Adrenal gland (tissue), 9 donors: ENCODE measurements at regions not wholly inside any gene's neighbourhood (a gene's known extent, or its start where the extent isn't known, plus 50 kb on each side); places are given as distances from the start of the nearest gene placed in this dataset.

Experiments
- DNase-seq, 7 donors: peaks; one replicate each; pipeline ENCODE4 v3.0.0-alpha.2; 2019 to 2020
- H3K27ac ChIP-seq, 5 donors: fragments of 200-600 bp; sonication (generic) in 4 of 5; 1 replicate in 3 of 5; 2 replicates in 2 of 5; pipeline versions ENCODE4 v1.5.1 to v1.8.0; 2016 to 2020; ENCODE audit warnings: mild to moderate bottlenecking in 1 of 5
- H3K27me3 ChIP-seq: fragments of 200-600 bp; 2 replicates; pipeline ENCODE4 v1.8.0; 2021
- H3K36me3 ChIP-seq, 2 donors: fragments of 200-600 bp; replicated peaks in 1 of 2; 1 replicate in 1 of 2; 2 replicates in 1 of 2; pipeline versions ENCODE4 v1.5.1 to v1.8.0; 2018 to 2022
- H3K4me1 ChIP-seq, 2 donors: fragments of 200-600 bp; replicated peaks in 1 of 2; 1 replicate in 1 of 2; 2 replicates in 1 of 2; pipeline versions ENCODE4 v1.5.1 to v1.8.0; 2018 to 2021
- H3K4me3 ChIP-seq, 4 donors: fragments of 200-600 bp; sonication (generic) in 3 of 4; one replicate each; pipeline ENCODE4 v1.5.1; 2016 to 2018
- H3K9me3 ChIP-seq, 3 donors: fragments of 200-600 bp; sonication (generic) in 1 of 3; replicated peaks in 1 of 3; 1 replicate in 2 of 3; 2 replicates in 1 of 3; pipeline versions ENCODE4 v1.5.1 to v1.8.0; 2016 to 2021
- POLR2A ChIP-seq, 2 donors: fragments of 450-650 bp; IDR thresholded peaks; one replicate each; pipeline ENCODE4 v1.6.1; 2017; ENCODE audit warnings: antibody characterized with exemption in 2 of 2, mild to moderate bottlenecking in 2 of 2, moderate library complexity in 1 of 2
- WGBS, 4 donors: extraction: QIAGEN DNeasy Blood & Tissue Kit in 2 of 4; methylation state at CpG; one replicate each; pipeline versions ENCODE4 v1.1.5 to v1.1.7; 2013 to 2017; 5-methylcytosine and 5-hydroxymethylcytosine counted together
- intact Hi-C, 2 donors: fragments of 100-400 bp; cut with DNase I; formaldehyde crosslinking; loops; one replicate each; pipeline versions ENCODE4 v1.14.1 to v1.15.0; 2022 to 2023
- TF ChIP-seq, protein P1 (sequence below), 6 experiments: fragments of 450-650 bp in 4 of 6; fragments of 200-600 bp in 2 of 6; sonication (generic) in 1 of 6; IDR thresholded peaks; 1 replicate in 5 of 6; 2 replicates in 1 of 6; pipeline versions ENCODE4 v1.5.1 to v1.8.0; 2016 to 2021; ENCODE audit warnings: antibody characterized with exemption in 6 of 6, mild to moderate bottlenecking in 2 of 6, moderate library complexity in 1 of 6
- donor health status: healthy with polysubstance abuse.
- donor health status: Bipolar disorder and iron deficiency.
- donor health status: DM: yes; HTN: yes; CAD: no.
- donor health status: DM: no; HTN: no; CAD: no.
- donor health status: DM: no; HTN: no; CAD: no.

DNA sequence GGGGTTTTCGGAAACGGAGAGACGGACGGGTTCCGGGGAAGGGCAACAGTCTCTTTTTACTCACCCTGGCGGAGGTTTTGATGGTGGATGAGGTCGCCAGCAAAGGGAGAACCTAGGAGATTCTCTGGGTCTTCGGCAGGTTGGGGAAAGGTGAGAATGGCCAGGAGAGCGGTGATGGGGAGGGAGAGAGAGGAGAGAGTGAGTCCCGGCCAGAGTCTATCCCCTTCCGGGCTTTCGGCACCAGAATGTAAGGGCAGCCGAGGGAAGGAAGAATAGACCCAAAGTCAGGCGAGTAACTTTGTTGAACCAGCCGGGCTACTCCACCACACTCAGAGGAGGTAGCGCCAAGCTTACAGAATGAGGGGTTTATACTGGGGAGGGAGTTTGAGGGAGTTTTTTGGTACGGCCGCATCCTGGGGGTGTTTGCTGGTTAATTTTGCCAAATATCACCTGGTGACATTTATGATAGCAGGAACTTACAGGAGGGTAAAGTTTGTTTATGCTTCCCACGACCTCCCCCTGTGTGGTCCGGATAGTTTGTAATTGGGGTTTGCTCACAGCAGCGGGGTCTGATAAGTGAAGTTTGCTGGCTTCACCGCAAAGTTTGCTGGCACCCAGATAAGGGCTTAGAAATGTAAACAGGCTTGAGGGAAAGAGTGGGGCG, 141.1 kb upstream of the ETV3 start:
- 14 to 70% (median 42%) methylated on average over 23 of the region's 23 CpGs for WGBS, 4 donors
- no peak overlapping the region for H3K4me3 ChIP-seq
- no peaks in the 10 kb centered on the region for H3K4me1 ChIP-seq
- no peak overlapping the region for H3K27ac ChIP-seq
- TF ChIP-seq, protein P1, sequence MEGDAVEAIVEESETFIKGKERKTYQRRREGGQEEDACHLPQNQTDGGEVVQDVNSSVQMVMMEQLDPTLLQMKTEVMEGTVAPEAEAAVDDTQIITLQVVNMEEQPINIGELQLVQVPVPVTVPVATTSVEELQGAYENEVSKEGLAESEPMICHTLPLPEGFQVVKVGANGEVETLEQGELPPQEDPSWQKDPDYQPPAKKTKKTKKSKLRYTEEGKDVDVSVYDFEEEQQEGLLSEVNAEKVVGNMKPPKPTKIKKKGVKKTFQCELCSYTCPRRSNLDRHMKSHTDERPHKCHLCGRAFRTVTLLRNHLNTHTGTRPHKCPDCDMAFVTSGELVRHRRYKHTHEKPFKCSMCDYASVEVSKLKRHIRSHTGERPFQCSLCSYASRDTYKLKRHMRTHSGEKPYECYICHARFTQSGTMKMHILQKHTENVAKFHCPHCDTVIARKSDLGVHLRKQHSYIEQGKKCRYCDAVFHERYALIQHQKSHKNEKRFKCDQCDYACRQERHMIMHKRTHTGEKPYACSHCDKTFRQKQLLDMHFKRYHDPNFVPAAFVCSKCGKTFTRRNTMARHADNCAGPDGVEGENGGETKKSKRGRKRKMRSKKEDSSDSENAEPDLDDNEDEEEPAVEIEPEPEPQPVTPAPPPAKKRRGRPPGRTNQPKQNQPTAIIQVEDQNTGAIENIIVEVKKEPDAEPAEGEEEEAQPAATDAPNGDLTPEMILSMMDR (IDR thresholded peaks at IDR 0.05): no peak
- TF ChIP-seq POLR2A (IDR thresholded peaks at IDR 0.05): no peak
- DNase-seq: no peak
- no peaks in the 10 kb centered on the region for H3K9me3 ChIP-seq
- H3K27me3 ChIP-seq: peaks cover 5% of the 10 kb centered on the region
- H3K36me3 ChIP-seq: no peaks in the 10 kb centered on the region
- intact Hi-C loops: no loop called here

DNA sequence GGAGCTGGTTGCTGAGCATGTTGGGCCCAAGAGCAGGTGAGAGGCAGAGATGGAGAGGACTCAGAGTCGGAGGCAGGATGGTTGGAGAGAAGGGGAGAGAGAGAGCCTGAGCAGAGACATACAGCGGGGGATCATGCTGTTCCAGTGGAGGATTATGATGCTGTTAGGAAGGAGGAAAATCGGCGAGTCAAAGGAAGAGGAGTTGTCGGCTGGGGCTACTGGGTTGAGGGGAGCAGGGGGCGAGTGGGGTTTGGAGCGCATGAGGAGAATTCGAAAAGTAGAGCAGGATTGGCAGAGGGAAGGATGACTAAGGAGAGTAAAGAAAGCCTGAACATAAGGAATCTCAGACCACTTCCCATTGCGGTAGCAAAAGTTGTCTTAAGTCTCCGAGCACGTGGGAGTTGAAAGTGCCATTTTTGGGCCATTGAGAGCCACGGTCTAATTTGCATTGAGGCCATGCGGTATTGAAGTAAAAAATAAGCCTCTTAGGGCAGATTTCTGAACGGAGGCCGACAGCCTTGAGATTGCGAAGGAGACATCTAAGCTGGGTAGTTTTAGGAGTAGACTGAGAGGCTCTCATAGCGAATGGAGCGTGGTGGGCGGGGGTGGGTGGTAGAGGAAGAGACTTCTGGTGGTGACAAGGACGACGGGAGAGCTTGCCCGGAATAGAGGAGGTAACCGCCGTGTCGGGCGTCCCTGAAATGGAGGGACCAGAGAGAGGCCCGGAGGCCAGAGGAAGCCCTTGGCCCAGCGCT, 140.4 kb upstream of the ETV3 start:
- Histone ChIP-seq H3K4me1 (no peaks in the 10 kb centered on the region), H3K27me3 (peaks cover 5% of the 10 kb centered on the region), H3K4me3 (no peak overlapping the region), H3K27ac (no peak overlapping the region), H3K9me3 (no peaks in the 10 kb centered on the region), H3K36me3 (no peaks in the 10 kb centered on the region)
- DNase-seq: no peak
- intact Hi-C loops: no loop called here
- TF ChIP-seq POLR2A (IDR thresholded peaks at IDR 0.05): no peak
- TF ChIP-seq, protein P1 (IDR thresholded peaks at IDR 0.05): no peak
- 51 to 87% (median 66%) methylated on average over 28 of the region's 28 CpGs for WGBS, 4 donors

DNA sequence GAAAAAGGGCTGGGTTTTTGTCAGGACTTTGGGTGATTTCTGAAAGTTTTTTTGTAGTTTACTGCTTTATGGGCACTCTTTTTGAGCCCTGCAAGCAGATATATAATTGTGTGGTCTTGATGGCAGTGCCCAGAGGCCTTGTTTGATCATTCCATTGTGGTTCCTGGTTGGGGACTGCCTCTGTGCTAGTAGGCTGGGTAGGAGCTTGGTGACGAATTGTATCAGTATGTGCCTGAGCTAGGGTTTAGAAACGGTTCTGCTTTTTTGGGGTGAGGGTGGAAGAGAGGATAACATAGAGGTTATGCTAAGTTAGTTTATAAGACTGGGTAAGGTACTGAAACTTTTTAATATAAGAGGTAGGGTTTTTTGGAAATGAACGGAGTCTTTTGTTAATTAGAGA, 139.7 kb upstream of the ETV3 start:
- WGBS, 4 donors: 40 to 71% (median 62%) methylated on average over 3 of the region's 3 CpGs
- TF ChIP-seq POLR2A (IDR thresholded peaks at IDR 0.05): no peak
- TF ChIP-seq, protein P1 (IDR thresholded peaks at IDR 0.05): no peak
- Histone ChIP-seq H3K27me3 (peaks cover 5% of the 10 kb centered on the region), H3K27ac (no peak overlapping the region), H3K4me3 (no peak overlapping the region), H3K9me3 (no peaks in the 10 kb centered on the region), H3K4me1 (no peaks in the 10 kb centered on the region), H3K36me3 (no peaks in the 10 kb centered on the region)
- intact Hi-C loops: no loop called here
- DNase-seq: no peak

DNA sequence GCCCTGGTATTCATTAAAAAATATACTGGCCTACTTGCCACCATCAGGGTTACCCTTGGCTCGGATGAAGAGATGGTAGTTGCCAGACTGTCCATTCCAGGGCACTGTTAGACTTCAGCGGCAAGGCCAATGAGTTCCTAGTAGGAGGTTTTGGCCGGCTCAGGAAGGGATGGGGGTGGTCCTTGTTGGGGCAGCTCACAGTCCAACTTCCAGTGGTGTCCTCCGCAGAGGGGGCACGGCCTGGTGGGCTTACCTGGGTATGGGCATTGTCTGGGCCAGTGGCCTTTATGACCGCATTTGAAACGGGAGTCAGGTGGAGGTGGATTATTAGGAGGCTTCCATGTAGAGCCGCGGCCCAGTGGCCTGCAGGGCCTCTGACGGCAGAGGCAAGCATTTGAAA, 139.1 kb upstream of the ETV3 start:
- Histone ChIP-seq H3K9me3 (no peaks in the 10 kb centered on the region), H3K36me3 (no peaks in the 10 kb centered on the region), H3K27ac (no peak overlapping the region), H3K4me1 (no peaks in the 10 kb centered on the region), H3K4me3 (no peak overlapping the region), H3K27me3 (peaks cover 4% of the 10 kb centered on the region)
- WGBS, 4 donors: 75 to 93% (median 89%) methylated on average over 7 to 10 of the region's 10 CpGs
- no peak for DNase-seq
- intact Hi-C loops: no loop called here
- no peak for TF ChIP-seq POLR2A (IDR thresholded peaks at IDR 0.05)
- TF ChIP-seq, protein P1 (IDR thresholded peaks at IDR 0.05): no peak
